BJ (cell line): ENCODE measurements at regions not wholly inside any gene's neighbourhood (a gene's known extent, or its start where the extent isn't known, plus 50 kb on each side); places are given as distances from the start of the nearest gene placed in this dataset.

Source experiments
- CTCF ChIA-PET: fragments of 350-600 bp; formaldehyde crosslinking; extraction: SDS; loops from one replicate; lab custom pipeline; 2021; ENCODE audit warnings: antibody characterized with exemption, inconsistent platforms; lab: Yijun Ruan, JAX
- POLR2A ChIA-PET: fragments of 300-600 bp; sonication (Branson Sonifier 250); formaldehyde crosslinking; extraction: SDS; loops from one replicate; lab custom pipeline; 2021; ENCODE audit warnings: antibody characterized with exemption; lab: Charles Lee
- DNase-seq: peaks from one replicate; pipeline ENCODE4 v3.0.0-alpha.2; 2011; ENCODE audit warnings: low read depth
- H3K27me3 ChIP-seq: 2 replicates; pipeline ENCODE4 v1.6.0; 2011; ENCODE audit warnings: low read length; ENCODE audit not compliant: control insufficient read depth, insufficient read depth
- H3K36me3 ChIP-seq: 2 replicates; pipeline ENCODE4 v1.5.1; 2011; ENCODE audit warnings: low read length; ENCODE audit not compliant: control insufficient read depth, insufficient read depth
- H3K4me3 ChIP-seq: 2 replicates; pipeline ENCODE4 v1.5.1; 2011; ENCODE audit warnings: low read depth, mild to moderate bottlenecking, control low read depth, low read length
- TF ChIP-seq, protein P1 (sequence below): IDR thresholded peaks from 2 replicates; pipeline ENCODE4 v1.5.1; 2011; ENCODE audit warnings: low read depth, mild to moderate bottlenecking, control low read depth, inconsistent platforms, low read length, moderate library complexity; ENCODE audit not compliant: insufficient read depth

DNA sequence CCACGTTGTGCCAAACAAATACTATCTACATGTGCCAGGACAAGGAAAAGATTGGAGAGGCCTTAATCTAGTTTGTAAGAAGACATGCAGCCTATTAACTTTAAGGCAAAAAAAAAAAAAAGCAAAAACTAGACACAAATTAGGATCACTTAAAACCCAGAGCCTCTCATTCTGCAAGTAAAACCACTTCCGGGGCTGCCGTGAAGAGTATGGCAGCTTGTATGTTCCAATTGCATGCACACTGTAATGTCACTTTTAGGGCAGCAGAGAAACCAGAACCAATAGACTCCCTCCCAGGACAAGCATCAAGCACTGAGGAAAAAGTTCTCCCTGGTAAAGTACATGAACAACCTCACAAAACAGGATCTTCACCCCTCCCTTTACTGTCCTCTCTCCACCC lies 70.6 kb downstream of the RSL24D1 start:
- Histone ChIP-seq H3K27me3 (no peaks in the 10 kb centered on the region), H3K4me3 (no peak overlapping the region), H3K36me3 (no peaks in the 10 kb centered on the region)
- POLR2A ChIA-PET = no interaction called here
- CTCF ChIA-PET = no interaction called here
- DNase-seq = no peak
- TF ChIP-seq, protein P1, sequence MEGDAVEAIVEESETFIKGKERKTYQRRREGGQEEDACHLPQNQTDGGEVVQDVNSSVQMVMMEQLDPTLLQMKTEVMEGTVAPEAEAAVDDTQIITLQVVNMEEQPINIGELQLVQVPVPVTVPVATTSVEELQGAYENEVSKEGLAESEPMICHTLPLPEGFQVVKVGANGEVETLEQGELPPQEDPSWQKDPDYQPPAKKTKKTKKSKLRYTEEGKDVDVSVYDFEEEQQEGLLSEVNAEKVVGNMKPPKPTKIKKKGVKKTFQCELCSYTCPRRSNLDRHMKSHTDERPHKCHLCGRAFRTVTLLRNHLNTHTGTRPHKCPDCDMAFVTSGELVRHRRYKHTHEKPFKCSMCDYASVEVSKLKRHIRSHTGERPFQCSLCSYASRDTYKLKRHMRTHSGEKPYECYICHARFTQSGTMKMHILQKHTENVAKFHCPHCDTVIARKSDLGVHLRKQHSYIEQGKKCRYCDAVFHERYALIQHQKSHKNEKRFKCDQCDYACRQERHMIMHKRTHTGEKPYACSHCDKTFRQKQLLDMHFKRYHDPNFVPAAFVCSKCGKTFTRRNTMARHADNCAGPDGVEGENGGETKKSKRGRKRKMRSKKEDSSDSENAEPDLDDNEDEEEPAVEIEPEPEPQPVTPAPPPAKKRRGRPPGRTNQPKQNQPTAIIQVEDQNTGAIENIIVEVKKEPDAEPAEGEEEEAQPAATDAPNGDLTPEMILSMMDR = no peak

DNA sequence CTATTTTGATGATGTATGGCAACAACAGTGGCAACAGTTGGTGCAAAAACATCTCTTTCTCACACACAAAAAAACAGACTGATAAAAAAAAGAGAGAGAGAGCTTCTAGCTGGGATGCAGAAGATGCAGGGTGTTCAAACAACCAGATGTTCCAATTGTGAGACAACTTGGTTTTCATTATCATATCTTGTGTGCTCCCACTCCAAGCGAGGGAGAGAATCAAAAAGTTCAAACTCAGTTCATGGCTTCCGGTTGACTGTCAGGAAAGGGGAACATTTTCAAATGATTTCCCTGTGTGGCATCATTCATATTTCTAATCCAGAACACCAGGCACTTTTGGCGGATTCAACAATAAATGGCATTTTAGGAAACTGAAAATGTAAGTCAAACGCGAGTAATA lies 72.1 kb downstream of the RSL24D1 start:
- POLR2A ChIA-PET = no interaction called here
- CTCF ChIA-PET = interaction anchor here (1.7 kb wide), 1 partner anchor 16 kb away, joined by 4 read pairs; no protein-coding TSS in a partner anchor
- DNase-seq = no peak
- Histone ChIP-seq H3K27me3 (no peaks in the 10 kb centered on the region), H3K36me3 (no peaks in the 10 kb centered on the region), H3K4me3 (no peak overlapping the region)
- TF ChIP-seq, protein P1 = no peak

DNA sequence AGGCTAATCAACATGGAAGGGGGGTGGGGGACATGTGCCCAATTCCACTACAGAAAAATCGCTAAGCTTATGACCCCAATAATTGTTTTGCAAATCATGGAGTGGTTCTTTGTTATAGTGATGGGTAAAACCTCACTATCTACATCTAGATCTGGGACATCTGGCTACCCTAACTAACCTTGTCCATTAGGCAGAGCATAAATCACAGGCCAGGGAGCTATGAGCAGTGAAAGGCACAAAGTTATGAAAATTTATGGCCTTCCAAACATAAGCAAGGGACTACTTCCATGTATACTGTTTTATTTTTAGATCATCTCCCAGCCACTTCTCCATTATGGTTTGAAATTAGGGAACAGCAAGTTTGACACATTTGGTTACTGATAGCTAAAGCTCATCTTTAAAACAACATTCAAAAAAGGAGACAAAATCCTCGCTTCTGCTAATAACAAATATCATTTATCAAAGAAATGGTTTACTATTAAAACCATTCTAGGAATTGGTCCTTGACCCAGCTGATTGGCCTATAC lies 78.3 kb downstream of the RSL24D1 start:
- CTCF ChIA-PET = interaction anchor here (1.2 kb wide), 1 partner anchor 9 kb away, joined by 4 read pairs; no protein-coding TSS in a partner anchor
- TF ChIP-seq, protein P1 = no peak
- Histone ChIP-seq H3K27me3 (no peaks in the 10 kb centered on the region), H3K4me3 (no peak overlapping the region), H3K36me3 (no peaks in the 10 kb centered on the region)
- POLR2A ChIA-PET = no interaction called here
- DNase-seq = no peak

DNA sequence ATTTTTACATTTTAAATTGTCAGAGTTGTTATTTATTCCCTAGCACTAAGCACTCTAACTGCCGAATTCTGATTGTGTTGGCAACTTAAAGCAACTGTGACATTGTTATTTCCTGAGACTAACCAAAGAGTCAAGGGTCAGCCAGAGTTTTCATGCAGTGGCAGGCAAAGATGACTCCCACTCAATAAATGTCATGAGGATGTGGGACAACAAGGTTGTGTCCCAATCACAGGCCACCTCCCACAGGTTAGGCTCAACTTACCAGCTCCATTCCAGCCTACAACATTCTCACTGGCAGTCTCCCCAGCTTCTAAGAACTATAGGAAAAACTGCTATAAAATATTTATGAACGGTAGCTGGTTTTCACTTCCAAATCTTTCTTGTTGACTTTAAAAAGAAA lies 80.1 kb downstream of the RSL24D1 start:
- Histone ChIP-seq H3K4me3 (no peak overlapping the region), H3K27me3 (no peaks in the 10 kb centered on the region), H3K36me3 (no peaks in the 10 kb centered on the region)
- ChIA-PET POLR2A (no interaction called here), CTCF (interaction anchor here (0.6 kb wide), 1 partner anchor 32 kb away, joined by 3 read pairs; no protein-coding TSS in a partner anchor)
- no peak for DNase-seq
- TF ChIP-seq, protein P1 = no peak

DNA sequence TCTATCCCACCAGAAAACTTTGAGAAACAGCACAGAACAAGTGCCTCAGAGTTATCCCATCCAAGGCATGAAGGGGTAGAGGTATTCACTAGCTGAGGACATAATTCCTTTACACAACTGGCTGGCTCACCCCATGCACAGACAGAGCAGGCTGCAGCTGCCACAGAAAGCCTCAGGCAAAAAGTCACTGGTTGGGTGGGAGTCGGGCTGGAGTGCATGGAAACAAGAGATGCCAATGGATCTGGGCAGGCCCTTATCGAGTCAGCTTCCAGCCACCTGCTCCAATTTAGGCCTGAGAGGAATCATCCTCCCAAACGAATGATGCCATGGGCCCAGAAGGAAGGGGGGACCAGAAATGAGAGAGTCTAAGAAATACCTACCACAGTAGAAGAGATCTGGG lies 83.0 kb downstream of the RSL24D1 start:
- DNase-seq = no peak
- TF ChIP-seq, protein P1 = no peak
- POLR2A ChIA-PET = no interaction called here
- CTCF ChIA-PET = no interaction called here
- Histone ChIP-seq H3K36me3 (no peaks in the 10 kb centered on the region), H3K4me3 (no peak overlapping the region), H3K27me3 (no peaks in the 10 kb centered on the region)
